Mesothelial cell of epicardium (in vitro differentiated cells): ENCODE measurements at regions not wholly inside any gene's neighbourhood (a gene's known extent, or its start where the extent isn't known, plus 50 kb on each side); places are given as distances from the start of the nearest gene placed in this dataset.

Experiments used
- DNase-seq, 2 experiments: peaks; one replicate each; pipeline ENCODE4 v3.0.0; 2021; ENCODE audit warnings: low spot score in 2 of 2; ENCODE audit not compliant: unreplicated experiment in 2 of 2
- H3K27ac Mint-ChIP-seq: 2 replicates; pipeline ENCODE4 v1.8.0; 2021; ENCODE audit warnings: mixed read lengths
- H3K27me3 Mint-ChIP-seq: 2 replicates; pipeline ENCODE4 v1.8.0; 2021; ENCODE audit warnings: low read depth, mixed read lengths
- H3K36me3 Mint-ChIP-seq: 2 replicates; pipeline ENCODE4 v1.8.0; 2021; ENCODE audit warnings: mixed read lengths
- H3K4me1 Mint-ChIP-seq: 2 replicates; pipeline ENCODE4 v1.8.0; 2021; ENCODE audit warnings: mixed read lengths
- H3K4me3 Mint-ChIP-seq: 2 replicates; pipeline ENCODE4 v1.8.0; 2021; ENCODE audit warnings: mild to moderate bottlenecking, moderate library complexity, mixed read lengths
- H3K9me3 Mint-ChIP-seq: 2 replicates; pipeline ENCODE4 v1.8.0; 2021; ENCODE audit warnings: mixed read lengths
- CTCF ChIP-seq: fragments of 200-600 bp; sonication (generic); IDR thresholded peaks from one replicate; pipeline ENCODE4 v1.5.0; 2021; ENCODE audit warnings: antibody characterized with exemption; ENCODE audit not compliant: unreplicated experiment

GRCh38 chr3:197444793-197445379, 110.9 kb downstream of the BDH1 start:
- peaks cover 7% of the 10 kb centered on the region for H3K4me1 Mint-ChIP-seq
- H3K9me3 Mint-ChIP-seq: no peaks in the 10 kb centered on the region
- H3K27ac Mint-ChIP-seq: no peak overlapping the region
- no peaks in the 10 kb centered on the region for H3K36me3 Mint-ChIP-seq
- H3K27me3 Mint-ChIP-seq: peaks cover 4% of the 10 kb centered on the region
- no peak for DNase-seq
- H3K4me3 Mint-ChIP-seq: no peak overlapping the region
- no peak for TF ChIP-seq CTCF

DNA sequence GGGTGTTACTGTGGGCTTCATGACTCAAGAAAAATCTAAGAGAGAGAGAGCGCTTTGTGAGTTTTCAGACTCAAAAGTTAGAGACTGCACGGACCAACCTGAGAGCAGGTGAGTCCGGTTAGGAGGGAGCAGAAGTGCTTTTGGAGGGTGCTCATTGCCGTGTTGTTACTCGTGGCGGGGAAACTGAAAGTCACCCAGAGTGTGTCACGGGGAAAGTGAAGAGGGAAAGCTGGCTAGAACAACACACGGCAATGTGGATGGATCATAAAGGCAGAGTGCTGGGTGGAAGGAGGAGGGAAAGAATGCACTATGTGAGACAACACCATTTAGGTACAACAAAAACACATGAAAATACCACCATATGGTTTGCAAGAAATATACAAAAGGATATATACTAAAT, 112.3 kb downstream of the BDH1 start:
- DNase-seq: no peak
- H3K36me3 Mint-ChIP-seq: no peaks in the 10 kb centered on the region
- H3K27me3 Mint-ChIP-seq: peaks cover 4% of the 10 kb centered on the region
- H3K9me3 Mint-ChIP-seq: no peaks in the 10 kb centered on the region
- TF ChIP-seq CTCF: no peak
- H3K4me3 Mint-ChIP-seq: no peak overlapping the region
- H3K27ac Mint-ChIP-seq: no peak overlapping the region
- peaks cover 7% of the 10 kb centered on the region for H3K4me1 Mint-ChIP-seq

GRCh38 chr3:197440717-197441303, 115.0 kb downstream of the BDH1 start:
- H3K36me3 Mint-ChIP-seq: no peaks in the 10 kb centered on the region
- TF ChIP-seq CTCF: no peak
- H3K4me1 Mint-ChIP-seq: peaks cover 2% of the 10 kb centered on the region
- no peaks in the 10 kb centered on the region for H3K9me3 Mint-ChIP-seq
- no peak overlapping the region for H3K4me3 Mint-ChIP-seq
- H3K27me3 Mint-ChIP-seq: peaks cover 4% of the 10 kb centered on the region
- H3K27ac Mint-ChIP-seq: no peak overlapping the region
- no peak for DNase-seq

- Mint-ChIP-seq H3K4me3 (no peak overlapping the region), H3K4me1 (peaks cover 8% of the 10 kb centered on the region), H3K9me3 (no peaks in the 10 kb centered on the region), H3K27ac (no peak overlapping the region), H3K27me3 (peaks cover 4% of the 10 kb centered on the region), H3K36me3 (no peaks in the 10 kb centered on the region)
- TF ChIP-seq CTCF: no peak
- no peak for DNase-seq
Observed at GRCh38 chr3:197438906-197439305, 116.9 kb downstream of the BDH1 start.

- no peak for DNase-seq
- Mint-ChIP-seq H3K9me3 (peaks cover 4% of the 10 kb centered on the region), H3K27ac (no peak overlapping the region), H3K4me1 (peaks cover 33% of the 10 kb centered on the region), H3K36me3 (no peaks in the 10 kb centered on the region), H3K4me3 (no peak overlapping the region), H3K27me3 (peaks cover 11% of the 10 kb centered on the region)
- no peak for TF ChIP-seq CTCF
Observed at GRCh38 chr3:197435426-197435825, 120.3 kb downstream of the BDH1 start.
